Activated CD4-positive, alpha-beta T cell treated with anti-CD3 and anti-CD28 coated beads for 4 hours (primary cell): ENCODE measurements at regions not wholly inside any gene's neighbourhood (a gene's known extent, or its start where the extent isn't known, plus 50 kb on each side); places are given as distances from the start of the nearest gene placed in this dataset.

Experiments
- DNase-seq, 2 donors: peaks; one replicate each; pipeline ENCODE4 v3.0.0-alpha.2; 2020

DNA sequence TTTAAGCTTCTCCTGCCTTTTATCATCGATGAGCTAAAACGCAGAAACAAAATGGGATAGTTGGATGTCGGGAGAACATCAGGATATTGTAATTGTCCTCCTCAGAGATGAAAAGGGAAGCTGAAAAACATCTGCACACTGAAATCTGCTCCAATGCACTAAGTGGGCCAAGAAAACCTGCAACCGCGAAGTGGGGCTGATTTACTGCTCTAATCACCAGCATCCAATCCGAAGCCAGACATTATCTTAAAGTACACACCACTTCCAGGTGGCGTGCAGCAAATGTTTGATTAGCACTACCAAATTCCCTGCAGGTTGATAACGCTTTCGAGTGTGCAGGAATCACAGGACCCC, 230.3 kb upstream of the SLC14A2 start:
- DNase-seq: no peak

DNA sequence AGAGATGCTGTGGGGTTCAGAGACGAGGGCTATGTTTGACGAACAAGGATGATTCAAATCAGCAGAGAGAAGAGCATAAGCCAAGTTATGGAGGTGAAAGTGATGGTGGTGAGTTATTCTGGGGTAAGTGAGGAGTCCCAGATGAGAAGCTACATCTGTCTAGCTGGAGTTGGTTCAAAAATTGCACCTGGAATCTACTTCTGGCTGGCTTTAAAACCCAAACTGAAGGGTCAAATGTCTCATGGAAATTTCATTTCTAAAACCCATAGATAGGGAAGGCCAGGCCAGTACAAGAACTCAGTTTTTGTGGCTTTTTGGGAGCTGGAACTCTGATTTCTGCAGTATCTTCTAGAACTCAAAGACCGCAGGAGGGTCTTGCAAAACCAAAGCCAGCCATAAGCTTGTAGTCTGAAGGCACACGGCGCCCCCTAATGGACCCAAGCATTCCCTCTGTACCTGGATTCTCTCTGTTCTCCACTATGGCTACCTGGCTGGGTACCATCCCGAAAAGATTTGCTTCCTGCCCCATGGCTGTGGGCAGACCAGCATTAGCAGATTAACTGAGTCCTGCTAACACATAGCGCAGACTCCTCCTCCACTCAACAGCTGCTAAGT, 229.1 kb upstream of the SLC14A2 start:
- DNase-seq: no peak

DNA sequence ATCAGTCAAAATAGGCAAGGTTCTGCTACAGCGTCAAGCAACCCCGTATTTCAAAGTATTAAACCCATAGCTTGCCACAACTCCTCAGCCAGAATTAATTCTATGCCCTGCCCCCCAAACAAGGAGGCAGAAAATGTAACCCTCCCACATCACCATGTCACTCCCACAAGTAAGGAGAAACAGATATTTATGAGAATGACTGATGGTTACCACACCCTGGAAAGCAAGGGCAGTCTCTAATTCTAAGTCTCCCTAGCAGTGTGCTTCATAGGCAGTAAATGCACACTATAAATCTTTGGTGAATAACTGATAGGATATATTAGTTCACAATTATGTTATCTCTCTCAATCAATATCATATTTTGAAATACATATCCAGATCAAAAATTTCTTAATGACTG, 228.0 kb upstream of the SLC14A2 start:
- no peak for DNase-seq

DNA sequence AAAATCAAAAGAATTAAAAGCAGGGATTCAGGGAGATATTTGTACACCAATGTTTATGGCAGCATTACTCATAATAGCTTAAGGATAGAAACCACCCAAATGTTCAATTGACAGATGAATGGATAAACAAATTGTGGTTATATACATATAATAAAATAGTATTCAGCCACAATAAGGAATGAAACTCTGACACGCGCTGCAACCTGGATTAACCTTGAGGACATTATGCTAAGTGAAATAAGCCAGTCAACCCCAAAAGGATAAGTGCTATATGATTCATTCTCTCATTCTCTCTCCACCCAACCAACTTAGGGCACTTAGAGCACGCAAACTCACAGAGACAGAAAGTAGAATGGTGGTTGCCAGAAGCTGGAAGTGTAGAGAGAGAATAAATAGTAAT, 216.8 kb upstream of the SLC14A2 start:
- DNase-seq: no peak

DNA sequence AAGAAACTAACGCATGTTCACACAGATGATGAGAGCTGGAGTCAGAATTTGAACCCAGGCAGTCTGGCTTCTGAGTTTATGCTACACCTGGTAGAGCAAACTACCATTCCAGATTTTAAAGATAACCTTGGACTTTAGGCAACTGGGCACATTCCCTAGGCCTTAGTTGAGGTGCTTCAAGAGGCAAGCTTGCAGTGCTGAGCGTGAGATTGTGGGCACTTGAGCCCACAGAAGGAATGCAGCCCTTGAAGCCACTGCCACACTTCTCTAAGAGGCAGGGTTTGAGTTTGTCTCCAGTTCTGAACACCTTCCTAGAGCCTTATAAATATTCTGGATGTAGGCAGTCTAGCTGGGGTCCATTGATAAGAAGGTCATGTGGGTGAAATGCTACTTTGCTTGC, 216.1 kb upstream of the SLC14A2 start:
- no peak for DNase-seq

DNA sequence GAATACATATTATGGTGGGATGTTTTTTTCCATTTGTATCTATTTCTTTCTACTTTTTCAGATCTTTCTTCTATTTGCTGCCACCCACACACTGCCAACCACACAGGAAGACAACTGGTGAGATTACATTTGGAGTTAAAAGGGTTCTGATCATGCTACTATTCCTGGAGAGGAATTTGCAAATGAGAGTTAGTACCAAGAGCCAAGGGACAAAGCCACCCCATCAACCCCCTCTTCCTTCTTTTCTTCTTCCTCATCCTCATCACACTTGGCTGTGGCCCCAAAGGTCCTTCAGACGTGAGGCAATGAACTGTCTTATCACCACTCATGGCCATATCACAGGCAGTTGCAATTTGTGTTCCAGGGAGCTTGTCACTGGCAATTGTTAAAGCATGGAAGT, 215.6 kb upstream of the SLC14A2 start:
- DNase-seq: no peak

DNA sequence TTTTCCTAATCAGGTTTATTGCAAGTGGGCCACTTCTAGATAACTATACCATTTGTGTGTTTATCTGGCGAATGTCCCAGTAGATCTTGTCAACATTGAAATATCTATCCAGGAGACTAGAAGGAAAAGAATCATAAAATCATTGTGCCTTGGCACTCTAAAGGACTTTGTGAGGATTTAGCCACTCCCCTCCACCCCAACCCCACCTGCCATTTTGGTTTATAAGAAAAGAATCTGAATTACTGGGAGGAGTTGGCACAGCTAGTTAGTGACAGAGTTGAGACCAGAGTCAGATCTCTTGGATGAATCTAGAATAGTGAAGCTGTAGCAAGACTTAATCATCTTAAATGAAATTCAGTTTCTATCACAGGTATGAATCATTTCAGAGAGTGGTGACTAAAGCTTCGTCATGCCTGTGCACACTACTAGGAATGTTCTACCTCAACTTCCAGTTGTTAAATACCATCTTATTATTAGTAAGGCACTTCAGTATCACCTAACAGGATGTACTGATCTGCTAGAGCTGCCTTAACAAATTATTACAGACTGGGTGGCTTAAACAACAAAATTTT, 212.7 kb upstream of the SLC14A2 start:
- no peak for DNase-seq

DNA sequence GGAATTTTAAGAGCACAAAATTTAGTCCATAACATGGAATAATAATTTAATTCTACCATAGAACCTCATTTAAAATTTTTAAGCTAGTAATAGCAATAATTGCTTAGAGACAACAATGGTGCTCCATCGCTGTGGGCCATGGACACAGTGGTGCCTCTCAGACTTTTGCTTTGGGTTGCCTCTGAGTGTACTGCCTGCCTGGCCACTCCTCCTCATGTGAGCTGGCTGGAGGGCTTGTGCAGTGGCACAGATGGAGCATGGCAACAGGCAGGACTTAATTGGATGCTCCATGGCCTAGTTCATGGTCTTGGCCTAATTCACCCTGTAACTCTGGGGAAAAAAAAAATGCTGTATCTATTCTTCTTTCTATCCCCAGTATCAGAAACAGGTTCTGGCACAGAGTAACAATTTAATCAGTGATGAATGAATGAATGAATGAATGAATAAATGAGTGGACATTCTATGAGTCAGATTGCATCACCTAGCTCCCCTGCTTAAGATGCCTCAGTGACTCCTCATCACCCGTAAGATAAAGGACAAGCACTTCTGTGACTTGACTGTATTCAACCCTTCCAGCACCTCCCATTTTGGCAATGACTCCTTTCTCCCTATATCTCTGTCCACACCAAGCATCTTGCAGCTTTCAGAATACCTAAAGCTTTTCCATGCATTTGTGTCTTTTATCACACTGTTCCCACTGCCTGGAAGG, 211.8 kb upstream of the SLC14A2 start:
- DNase-seq: no peak

DNA sequence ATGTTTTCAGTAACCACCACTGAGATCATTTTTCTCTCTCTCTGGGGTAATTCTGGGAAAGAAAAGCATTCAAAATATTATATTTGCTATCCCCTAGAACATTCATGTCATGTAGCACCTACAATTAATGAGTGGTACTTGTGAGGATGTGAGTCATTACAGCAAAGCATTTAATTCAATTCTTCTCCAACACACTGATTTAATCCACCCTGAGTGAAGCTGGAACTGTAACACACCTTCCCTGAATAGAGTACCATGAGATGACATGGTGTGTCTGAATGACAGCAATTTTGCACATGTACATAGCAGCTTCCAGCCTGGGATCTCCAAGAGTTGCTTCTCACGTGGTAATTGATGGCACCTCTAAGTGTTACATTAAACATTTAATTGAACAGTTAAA, 207.1 kb upstream of the SLC14A2 start:
- DNase-seq: no peak

DNA sequence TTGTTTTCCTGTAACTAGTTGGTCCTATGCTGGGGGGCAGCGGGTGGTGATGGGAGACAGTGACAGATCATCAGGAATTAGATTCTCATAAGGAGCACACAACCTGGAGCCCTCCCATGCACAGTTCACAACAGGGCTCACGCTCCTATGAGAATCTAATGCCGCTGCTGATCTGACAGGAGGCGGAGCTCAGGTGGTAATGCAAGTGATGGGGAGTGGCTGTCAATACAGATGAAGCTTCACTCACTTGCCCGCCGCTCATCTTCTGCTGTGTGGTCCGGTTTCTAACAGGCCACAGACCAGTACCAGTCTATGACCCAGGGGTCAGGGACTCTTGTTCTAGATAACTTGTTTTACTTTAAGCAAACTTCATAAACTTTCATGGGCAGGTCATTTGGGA, 205.3 kb upstream of the SLC14A2 start:
- no peak for DNase-seq

DNA sequence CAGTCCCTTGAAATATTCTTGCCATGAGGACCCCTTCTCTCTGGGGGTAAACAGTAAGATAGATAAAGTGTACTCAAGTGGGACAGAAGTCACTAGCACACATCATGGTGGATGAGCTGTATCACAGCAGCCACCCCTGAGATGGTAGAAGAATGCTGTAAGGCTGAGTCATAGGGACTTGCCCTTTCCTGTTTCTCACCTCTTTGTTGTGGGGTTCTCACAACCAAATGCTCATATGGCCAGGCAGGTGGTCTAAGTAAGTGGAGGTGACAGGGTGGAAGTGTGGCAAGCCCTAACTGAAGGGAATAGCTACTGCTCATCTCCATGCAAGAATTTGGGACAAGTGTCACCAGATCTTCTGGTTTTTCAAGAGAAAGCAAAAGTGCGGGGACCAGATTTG, 202.7 kb upstream of the SLC14A2 start:
- DNase-seq: no peak

DNA sequence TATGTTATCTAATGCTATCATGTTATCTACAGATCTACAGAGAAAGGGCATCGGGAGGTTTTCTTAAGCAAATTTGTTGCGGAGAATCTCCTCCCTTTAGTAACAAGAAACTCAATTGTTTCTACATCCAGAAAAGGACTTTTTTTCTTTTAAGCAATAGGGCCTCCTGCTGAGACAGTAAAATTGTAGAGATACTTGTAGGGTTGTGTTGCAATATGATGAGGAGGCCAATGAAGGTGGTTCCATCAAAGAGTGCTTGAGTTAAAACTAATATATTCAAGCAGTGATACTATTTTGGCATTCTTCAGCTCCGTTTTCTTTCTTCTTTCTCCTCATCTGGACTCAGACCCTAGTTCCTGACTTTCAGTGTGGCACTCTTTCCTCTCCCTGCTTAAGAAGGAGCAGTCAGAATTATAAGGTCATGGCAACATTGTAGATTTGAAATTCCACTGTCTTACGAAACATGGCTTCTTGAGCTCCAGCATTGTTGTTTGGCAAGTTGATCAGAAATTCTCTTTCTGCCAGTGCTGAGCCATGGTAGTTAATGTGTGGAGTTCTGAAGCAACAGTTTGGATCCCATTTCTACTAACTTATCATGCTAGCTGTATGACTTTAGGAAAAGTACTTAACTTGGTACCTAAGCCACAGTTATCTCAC, 202.0 kb upstream of the SLC14A2 start:
- no peak for DNase-seq

DNA sequence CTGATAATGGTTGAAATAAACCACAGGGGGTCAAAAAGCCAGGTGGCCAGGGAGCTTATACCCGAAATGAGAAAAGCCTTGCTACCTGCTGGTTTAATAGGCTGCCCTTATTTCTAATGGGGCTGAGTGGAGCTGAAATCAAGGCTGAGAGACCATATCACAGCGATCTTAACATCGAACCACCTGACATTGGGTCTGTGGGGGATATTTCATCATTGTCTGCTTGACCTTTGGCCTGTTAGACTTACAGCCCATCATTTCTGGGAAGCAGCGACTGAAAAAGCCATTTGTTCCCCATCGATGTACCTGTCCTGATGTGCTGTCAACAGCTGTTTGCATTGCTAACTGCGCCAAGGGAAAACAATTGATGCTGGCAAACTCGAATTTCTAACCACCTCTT, 199.7 kb upstream of the SLC14A2 start:
- no peak for DNase-seq

DNA sequence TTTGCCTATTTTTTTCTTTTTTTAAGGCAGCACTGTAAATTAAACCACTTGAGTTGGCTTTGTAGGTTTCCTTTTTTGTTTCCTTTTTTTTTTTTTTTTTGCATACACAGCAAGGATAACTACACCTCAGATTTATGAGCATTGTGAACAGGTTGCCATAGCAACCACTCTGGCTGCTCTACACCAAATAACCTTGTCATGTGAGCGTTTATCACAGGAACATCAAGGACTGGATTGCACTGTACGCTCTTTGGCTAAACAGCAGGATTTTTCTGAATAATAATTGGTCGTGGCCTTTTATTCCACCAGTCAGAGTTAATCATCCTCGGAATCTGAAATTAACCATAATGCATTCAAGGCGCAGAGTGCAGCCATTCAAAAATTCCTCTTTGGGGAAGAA, 199.1 kb upstream of the SLC14A2 start:
- no peak for DNase-seq

DNA sequence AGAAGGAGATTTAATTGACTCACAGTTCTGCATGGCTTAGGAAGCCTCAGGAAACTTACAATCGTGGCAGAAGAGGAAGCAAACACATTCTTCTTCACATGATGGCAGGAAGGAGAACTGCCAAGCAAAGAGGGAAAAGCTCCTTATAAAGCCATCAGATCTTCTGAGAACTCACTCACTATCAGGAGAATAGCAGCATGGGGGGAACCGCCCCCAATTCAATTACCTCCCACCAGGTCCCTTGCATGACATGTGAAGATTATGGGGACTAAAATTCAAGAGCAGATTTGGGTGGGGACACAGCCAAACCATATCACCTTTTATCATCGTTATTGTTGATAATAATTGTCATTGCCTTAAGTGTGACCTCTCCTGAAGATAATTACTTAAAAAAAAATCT, 197.9 kb upstream of the SLC14A2 start:
- no peak for DNase-seq

DNA sequence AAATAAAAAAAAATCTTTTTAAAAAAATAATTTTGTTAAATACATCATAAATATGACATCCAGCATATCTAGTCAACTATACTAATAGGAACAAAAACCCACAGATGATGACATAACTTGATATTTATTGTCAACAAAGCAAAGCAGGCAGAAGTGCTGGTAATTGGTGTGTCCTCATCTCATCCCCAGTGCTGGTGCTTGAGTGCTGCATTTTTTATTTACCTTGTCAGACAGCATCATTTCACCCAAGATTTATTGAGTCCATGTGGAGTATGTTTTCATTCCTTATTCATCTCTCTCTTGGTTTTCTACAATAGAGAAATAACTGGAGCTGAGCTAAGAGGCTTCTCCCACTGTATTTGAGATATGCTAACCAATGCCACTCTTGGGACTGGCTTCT, 191.6 kb upstream of the SLC14A2 start:
- DNase-seq: no peak

DNA sequence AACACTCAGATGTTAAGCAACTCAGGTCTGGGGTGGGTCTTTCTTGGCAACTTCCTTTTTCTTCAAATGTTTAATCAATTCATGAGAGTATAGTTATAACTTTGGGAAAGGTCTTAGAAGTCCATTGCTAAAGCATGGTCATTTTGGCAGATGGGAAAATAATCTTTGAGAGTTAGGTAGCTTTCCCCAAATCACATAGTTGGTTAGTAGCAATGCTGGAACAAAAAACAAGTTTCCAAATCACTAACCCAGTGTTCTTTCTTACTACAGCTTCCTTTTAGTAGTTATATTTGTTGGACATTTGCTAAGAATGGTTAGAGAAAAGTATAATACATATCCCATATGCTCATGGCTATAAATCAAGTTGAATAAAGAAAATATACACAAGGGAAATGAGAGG, 185.2 kb upstream of the SLC14A2 start:
- no peak for DNase-seq

DNA sequence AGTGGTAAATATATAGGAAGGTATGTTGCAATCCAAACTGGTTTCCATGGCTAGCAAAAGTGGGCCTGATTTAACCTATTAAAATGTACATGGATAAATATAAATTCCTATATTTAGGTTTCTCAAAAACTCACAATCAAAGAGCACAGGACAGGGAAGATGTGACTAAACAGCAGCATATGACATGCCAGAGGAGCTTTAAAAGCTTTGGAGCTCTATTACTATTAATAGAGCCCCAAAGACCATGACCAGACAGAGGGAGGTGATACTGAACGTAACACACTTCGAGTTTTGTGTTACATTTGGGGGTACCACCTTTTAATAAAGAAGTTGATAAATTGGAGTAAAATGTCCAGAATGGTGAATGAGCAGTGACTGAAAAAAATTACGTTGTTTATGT, 179.5 kb upstream of the SLC14A2 start:
- no peak for DNase-seq

DNA sequence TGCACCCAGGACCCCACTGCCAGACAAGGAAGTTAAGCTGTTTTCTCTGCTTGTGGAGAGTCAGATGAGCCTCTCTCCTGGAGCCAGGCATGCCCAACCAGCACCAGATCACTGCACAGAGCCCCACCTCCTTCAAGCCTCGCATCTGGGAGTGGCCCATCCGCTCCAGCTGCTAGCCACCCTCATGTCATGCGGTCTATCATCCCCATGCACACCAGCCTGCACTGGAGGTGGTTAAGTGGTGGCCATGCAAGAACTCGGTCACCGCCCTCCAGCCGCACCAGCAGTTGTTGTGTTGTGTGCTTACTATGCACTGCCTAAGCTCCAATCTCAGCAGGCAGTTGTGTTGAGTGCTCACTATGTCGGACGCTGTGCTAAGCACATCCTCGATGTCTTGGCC, 177.9 kb upstream of the SLC14A2 start:
- DNase-seq: no peak

DNA sequence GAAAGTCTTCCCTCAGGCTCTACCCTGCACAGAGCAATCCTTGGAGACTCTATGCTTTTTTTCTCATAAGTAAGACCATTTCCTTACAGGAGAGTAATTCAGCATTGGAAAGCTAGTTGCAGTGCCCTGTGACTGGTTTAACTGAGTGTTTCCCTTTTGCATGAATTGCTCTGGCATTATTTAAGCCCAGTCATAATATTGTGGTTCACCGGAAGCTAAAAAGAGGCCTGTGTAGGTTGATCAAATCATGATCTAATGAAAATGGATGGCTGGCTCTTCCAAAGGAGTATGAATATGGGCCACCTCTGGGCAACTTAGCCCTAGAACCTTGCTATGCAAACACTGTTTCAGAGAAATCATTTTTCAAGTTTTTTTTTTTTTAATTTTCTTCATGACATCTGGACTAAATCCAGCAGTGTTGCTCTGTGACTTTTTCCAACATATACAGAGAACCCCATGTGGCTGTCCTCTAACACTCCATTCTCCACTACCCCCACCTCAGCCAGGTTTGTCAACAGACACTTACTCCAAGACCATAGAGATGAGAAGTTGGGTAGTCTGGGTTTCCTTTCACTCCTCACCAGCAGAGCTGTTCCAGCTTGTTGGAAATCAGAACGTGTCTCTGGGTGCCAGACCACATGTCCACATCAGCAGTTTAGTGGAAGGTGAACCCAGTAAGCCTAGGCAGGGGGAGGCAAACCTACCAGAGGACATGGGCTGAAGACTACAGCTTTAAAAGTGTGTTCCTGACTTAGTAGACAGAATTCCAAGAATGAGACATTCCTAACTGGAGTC, 175.2 kb upstream of the SLC14A2 start:
- DNase-seq: no peak

DNA sequence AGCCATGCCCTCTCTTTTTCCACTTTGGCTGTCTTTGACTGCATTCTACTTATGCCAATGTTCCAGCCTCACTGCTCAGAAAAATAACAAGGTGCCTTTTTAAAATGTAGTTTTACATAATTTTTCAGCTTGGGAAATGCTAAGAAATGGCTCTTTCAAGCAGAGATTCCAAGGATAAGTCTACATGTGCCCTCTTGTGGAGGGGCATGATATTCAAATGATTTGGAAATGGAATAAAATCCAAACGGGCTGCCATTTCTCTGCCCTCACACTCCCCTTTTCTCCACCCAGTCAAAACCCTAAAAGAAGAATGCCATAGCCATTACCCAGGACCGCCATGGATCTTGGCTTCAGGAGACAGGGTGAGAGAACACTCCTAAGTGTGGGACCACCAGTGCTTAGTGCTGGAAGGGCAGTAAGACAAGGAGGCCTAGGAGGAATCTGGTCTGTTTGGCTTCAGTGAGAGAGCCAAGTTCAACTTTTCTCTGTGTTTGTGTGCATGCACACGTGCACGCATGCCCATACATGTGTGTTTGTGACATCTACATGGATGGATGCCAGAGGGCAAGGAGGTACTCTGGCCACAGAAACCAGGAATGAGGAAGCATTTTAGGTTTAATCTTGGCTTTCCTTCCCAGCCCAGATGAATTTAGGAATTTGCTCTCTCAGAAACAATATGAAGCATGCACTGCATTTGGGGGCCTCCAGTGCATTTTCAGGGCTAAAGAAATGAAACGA, 174.0 kb upstream of the SLC14A2 start:
- DNase-seq: no peak

DNA sequence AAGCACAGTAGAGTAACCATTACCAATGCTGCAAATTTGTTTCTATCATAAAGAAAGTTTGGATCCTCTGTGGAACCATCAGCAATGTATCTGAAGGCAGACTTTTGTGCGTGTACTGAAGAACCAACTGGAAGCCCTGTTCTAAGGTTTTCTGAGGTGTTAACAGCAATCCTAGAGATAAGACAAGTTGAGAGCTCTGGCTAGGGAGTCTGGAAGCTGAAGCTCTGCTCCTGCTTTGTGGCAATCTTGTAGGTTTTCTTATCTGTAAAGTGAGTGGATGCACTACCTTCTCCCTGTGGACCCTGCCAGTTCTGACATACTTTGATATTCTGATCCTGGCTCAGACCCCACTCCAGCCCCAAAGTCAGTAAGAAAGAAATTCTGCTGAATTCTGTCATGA, 171.2 kb upstream of the SLC14A2 start:
- no peak for DNase-seq
